Hematopoietic multipotent progenitor cell treated with erythropoietin and hydrocortisone succinate and interleukin-3 and kit ligand, for 4 days (in vitro differentiated cells): ENCODE measurements at regions not wholly inside any gene's neighbourhood (a gene's known extent, or its start where the extent isn't known, plus 50 kb on each side); places are given as distances from the start of the nearest gene placed in this dataset.
"Not testable (repeated sequence)": the region's sequence is repeated elsewhere in the genome, so short reads cannot be mapped to it uniquely, and the experiment has no call there.

ENCODE experiments used
- DNase-seq: peaks from one replicate; pipeline ENCODE4 v3.0.0-alpha.2; 2015

DNA sequence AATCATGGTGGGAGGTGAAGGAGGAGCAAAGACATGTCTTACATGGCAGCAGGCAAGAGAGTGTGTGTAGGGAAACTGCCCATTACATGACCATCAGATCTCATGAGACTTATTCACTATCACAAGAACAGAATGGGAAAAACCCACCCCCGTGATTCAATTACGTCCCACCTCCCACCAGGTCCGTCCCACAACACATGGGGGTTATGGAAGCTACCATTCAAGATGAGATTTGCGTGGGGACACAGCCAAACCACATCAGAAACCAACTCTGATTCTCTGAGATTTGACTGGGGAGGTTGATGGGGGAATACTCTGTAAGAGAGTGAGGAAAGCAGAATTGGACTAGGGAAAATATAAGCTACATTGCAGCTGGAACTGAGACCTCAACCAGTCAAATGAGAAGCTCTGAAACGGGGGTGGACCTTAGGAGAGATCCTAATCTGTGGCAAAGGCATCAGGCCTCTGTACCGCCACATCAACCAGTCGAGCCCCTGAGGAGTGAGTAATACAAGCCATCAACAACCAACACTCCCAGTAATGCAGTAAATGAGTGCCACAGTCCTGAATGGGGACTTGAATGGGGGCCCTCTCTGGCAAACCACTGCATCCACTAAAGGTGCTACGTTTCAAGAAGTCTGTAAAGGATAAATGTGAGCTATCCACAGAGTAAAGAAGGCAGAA is 207.9 kb upstream of the GADL1 start:
- no peak for DNase-seq

DNA sequence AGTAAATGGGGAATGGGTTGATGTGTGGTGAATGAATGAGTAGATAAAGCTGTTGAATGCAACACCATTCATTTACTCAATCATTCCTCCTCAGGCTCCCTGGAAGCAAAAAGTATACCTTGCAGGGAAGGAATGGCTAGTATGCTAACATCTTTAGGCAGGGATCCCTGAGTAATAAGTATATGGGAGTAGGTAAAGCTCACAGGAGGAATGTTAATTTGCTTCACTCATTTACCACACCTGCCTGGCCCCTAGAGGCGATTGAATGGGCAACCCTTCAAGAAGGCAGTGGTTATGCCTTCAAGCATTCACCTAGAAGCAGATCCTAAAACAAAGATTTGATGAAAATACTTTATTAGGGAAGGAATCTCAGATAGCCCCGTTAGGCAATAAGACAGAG is 208.7 kb upstream of the GADL1 start:
- DNase-seq = no peak

- DNase-seq = no peak
These were observed 209.2 kb upstream of the GADL1 start for GRCh38 chr3:31103623-31104180.

- DNase-seq = no peak
These were observed 210.6 kb upstream of the GADL1 start for GRCh38 chr3:31105011-31105410.

GRCh38 chr3:31105438-31106077 is 211.1 kb upstream of the GADL1 start:
- peak; percentile 71 for DNase-seq

GRCh38 chr3:31106204-31106603 is 211.7 kb upstream of the GADL1 start:
- DNase-seq = no peak

- no peak for DNase-seq
These were observed 212.5 kb upstream of the GADL1 start for GRCh38 chr3:31106912-31107311.

DNA sequence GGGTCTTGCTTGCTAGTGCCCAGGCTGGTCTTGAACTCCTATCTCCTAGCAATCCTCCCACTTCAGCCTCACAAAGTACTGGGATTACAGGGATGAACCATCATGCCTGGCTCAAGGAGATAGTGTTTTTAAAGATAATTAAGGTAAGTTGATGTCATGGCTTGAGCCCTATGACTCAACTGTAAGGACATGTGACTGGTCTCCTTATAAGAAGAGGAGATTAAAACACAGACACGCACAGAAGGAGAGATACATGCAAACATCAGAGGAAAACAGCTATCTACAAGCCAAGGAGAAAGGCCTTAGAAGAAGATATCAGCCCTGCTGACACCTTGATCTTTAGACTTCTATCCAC is 220.4 kb upstream of the GADL1 start:
- DNase-seq = no peak

DNA sequence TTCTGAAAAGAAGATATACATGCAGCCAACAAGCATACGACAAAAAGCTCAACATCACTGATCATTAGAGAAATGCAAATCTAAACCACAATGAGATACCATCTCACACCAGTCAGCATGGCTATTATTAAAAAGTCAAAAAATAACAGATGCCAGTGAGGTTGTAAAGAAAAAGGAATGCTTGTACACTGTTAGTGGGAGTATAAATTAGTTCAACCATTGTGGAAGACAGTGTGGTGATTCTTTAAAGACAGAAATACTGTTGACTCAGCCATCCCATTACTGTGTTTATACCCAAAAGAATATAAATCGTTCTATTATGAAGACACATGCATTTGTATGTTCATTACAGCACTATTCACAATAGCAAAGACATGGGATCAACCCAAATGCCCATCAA is 221.1 kb upstream of the GADL1 start:
- not testable (repeated sequence) for DNase-seq

GRCh38 chr3:31116651-31117050 is 222.2 kb upstream of the GADL1 start:
- DNase-seq = no peak

- no peak for DNase-seq
These were observed 223.4 kb upstream of the GADL1 start for GRCh38 chr3:31117854-31118253.

DNA sequence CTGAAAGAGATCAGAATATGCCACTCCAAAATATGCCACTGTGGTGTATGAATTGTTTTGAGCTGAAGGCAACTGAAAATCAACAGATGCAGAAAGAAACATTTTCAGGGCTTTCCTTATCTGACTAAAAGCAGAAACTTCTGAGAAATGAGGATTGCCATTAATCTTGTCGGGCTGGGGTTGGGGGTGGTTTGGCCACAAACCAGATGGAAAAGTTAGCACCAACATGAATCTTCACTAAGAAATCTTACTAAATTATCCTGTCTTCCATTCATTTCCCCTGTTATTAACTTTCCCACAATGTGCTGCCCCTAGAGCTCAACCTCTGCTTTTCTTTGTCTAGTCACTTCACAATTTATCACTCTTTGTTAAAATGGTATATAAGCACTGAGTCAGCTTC is 229.9 kb upstream of the GADL1 start:
- DNase-seq = peak; percentile 55

- no peak for DNase-seq
These were observed 231.1 kb upstream of the GADL1 start for GRCh38 chr3:31125413-31126020.

GRCh38 chr3:31129241-31129640 is 234.8 kb upstream of the GADL1 start:
- DNase-seq = no peak

GRCh38 chr3:31132132-31132769 is 237.8 kb upstream of the GADL1 start:
- peak; percentile 66 for DNase-seq

- no peak for DNase-seq
These were observed 239.1 kb upstream of the GADL1 start for GRCh38 chr3:31133541-31133940.

DNA sequence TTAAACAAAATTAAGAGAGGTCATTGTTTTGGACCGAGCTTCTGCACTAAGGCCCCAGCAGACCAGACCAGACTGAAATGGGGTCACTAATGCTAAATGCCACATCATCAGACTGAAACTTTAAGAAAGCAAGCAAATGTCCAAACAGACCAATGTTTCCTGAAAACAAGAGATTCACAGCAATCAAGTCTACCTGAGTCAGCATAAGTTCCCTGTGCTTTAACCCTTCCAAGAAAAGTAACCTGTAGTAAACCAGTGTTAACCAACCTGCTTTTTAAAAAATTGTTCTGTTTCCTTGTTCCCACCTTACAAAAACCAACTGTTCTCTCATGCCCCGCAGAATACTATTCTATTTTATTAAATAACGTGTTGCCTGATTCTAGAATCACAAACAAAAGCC is 241.1 kb upstream of the GADL1 start:
- no peak for DNase-seq

DNA sequence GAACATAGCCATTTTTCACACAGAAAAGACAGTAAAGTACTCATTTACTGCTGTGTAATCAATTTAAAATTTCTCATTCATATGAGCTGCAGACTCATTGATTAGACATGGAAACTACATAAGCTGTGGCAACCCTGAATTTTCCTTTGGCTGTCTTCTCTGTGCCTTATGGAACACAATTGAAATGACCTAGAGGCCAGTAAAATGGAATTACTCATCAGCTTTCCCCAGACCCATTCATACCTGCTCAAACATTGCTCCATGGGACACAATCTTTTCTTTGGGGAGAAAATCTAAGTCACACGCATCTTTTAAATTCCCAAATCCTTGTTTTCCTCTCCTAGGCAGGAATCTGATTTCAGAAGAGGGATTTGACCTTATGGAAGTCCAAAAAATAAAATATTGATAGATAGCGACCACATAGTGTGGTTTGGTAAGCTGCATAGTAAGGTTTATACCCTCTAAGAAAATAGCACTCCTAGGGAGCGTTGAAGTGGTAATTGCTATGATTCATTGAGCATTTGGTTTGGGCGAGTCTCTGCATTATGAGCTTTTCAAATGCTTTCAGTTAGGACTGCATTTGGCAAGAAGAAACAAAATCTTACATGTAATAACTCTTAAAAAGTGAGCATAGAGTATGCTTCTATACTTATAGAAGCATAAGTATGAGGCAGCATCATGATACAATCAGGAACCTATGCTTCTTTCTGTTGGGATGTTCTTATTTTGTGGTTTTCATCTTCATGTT is 243.4 kb upstream of the GADL1 start:
- no peak for DNase-seq

DNA sequence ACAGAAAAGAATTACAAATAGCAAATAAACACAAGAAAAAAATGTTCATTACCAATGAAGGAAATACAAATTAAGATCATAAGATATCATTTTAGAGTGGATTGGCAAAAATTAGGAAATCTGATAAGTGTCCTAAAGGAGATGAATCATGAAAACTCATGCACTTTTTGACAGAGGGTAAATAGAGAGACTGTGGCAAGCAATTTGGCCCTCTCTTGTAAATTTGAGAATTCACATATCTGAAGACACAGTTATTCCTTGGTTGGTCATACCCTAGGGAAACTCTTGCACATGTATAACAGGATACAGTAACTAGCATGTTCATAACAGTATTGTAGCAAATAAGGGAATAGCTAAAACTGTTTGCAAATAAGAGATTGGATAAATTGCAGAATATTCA is 246.0 kb upstream of the GADL1 start:
- no peak for DNase-seq

DNA sequence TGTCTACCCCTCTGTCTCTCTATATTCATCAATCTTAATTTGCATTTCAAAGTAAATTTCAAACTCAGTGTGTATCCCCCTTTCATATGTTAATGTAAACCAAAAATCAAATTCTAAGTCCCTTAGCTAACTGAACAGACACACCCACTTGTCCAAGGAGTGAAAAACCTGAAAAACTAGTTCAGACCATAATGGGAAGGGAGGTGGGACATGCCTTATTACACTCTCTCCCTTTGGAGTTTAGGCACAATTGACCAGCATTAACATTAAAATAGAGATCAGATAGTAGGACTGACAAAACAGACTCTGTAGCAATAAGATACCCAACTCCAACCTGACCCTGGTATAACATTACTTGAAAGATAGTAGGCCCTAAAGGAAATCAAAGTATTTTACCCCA is 247.7 kb upstream of the GADL1 start:
- DNase-seq = no peak

GRCh38 chr3:31142543-31142942 is 248.1 kb upstream of the GADL1 start:
- DNase-seq = no peak

DNA sequence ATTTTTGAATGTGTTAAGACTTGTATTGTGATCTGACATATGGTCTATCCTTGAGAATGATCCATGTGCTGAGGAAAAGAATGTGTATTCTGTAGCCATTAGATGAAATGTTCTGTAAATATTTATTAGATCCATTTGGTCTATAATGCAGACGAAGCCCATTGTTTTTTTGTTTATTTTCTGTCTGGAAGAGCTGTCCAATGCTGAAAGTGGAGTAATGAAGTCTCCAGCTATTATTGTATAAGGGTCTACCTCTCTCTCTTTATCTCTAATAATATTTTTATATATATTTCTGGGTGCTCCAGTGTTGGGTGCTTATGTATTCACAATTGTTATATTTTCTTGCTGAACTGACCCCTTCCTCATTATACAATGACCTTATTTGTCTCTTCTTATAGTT is 250.6 kb upstream of the GADL1 start:
- no peak for DNase-seq

DNA sequence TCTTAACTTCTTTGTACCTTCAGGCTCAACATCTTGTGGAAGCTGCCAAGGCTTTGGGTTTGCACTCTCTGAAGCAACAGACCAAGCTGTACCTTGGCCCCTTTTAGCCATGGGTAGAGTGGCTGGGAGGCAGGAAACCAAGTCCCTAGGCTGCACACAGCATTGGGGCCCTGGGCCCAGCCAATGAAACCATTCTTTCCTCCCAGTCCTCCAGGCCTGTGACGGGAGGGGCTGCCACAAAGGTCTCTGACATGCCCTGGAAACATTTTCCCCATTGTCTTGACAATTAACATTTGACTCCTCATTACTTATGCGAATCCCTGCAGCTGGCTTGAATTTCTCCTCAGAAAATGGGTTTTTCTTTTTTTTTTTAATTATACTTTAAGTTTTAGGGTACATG is 253.1 kb upstream of the GADL1 start:
- no peak for DNase-seq
